HG03135 (cell line): ENCODE measurements at regions not wholly inside any gene's neighbourhood (a gene's known extent, or its start where the extent isn't known, plus 50 kb on each side); places are given as distances from the start of the nearest gene placed in this dataset.

Experiments used
- ATAC-seq: cut with Tn5 transposase; IDR thresholded peaks from one replicate; pipeline ENCODE4 v1.9.1; 2021; ENCODE audit warnings: mild to moderate bottlenecking, moderate library complexity; ENCODE audit not compliant: unreplicated experiment

- no peak for ATAC-seq
Observed at GRCh38 chr3:44186712-44187111, 55.0 kb upstream of the TOPAZ1 start.
